ENCODE measurements at regions not wholly inside any gene's neighbourhood (a gene's known extent, or its start where the extent isn't known, plus 50 kb on each side); places are given as distances from the start of the nearest gene placed in this dataset.

GRCh38 chr5:33120671-33121070 is 320.1 kb upstream of the TARS1 start:
- no peak for TF ChIP-seq POLR2A (IDR thresholded peaks at IDR 0.05)
- TF ChIP-seq CTCF (IDR thresholded peaks at IDR 0.05): no peak
- no peak for TF ChIP-seq POLR2AphosphoS5 (IDR thresholded peaks at IDR 0.05)
